ENCODE measurements at regions not wholly inside any gene's neighbourhood (a gene's known extent, or its start where the extent isn't known, plus 50 kb on each side); places are given as distances from the start of the nearest gene placed in this dataset.

GRCh38 chr10:130423455-130424305 is 287.5 kb downstream of the GLRX3 start:
- Histone ChIP-seq H3K36me3 (no peaks in the 10 kb centered on the region), H3K4me3 (no peak overlapping the region), H3K9me3 (no peaks in the 10 kb centered on the region), H3K27me3 (no peaks in the 10 kb centered on the region), H3K4me1 (no peaks in the 10 kb centered on the region), H3K27ac (no peak overlapping the region)
- intact Hi-C loops (cut with DNase I) = no loop called here
- TF ChIP-seq CTCF (IDR thresholded peaks at IDR 0.05) = no peak
- DNase-seq (ENCODE audit: low spot score in 2 of 2) = no peak

- DNase-seq (ENCODE audit: low spot score in 2 of 2) = no peak
- no peak overlapping the region for H3K27ac ChIP-seq
- TF ChIP-seq CTCF (IDR thresholded peaks at IDR 0.05) = no peak
- no peaks in the 10 kb centered on the region for H3K36me3 ChIP-seq
- intact Hi-C loops (cut with DNase I) = no loop called here
- H3K27me3 ChIP-seq = no peaks in the 10 kb centered on the region
- H3K4me3 ChIP-seq = no peak overlapping the region
- H3K4me1 ChIP-seq = no peaks in the 10 kb centered on the region
- H3K9me3 ChIP-seq = no peaks in the 10 kb centered on the region
Observed at GRCh38 chr10:130424418-130424817, 288.2 kb downstream of the GLRX3 start.

GRCh38 chr10:130425169-130425568 is 289.0 kb downstream of the GLRX3 start:
- no peaks in the 10 kb centered on the region for H3K27me3 ChIP-seq
- intact Hi-C loops (cut with DNase I) = no loop called here
- DNase-seq (ENCODE audit: low spot score in 2 of 2) = no peak
- no peak overlapping the region for H3K27ac ChIP-seq
- no peak for TF ChIP-seq CTCF (IDR thresholded peaks at IDR 0.05)
- no peaks in the 10 kb centered on the region for H3K9me3 ChIP-seq
- no peaks in the 10 kb centered on the region for H3K4me1 ChIP-seq
- H3K4me3 ChIP-seq = no peak overlapping the region
- no peaks in the 10 kb centered on the region for H3K36me3 ChIP-seq

GRCh38 chr10:130425881-130426435 is 289.8 kb downstream of the GLRX3 start:
- Histone ChIP-seq H3K27me3 (no peaks in the 10 kb centered on the region), H3K4me1 (no peaks in the 10 kb centered on the region), H3K4me3 (no peak overlapping the region), H3K36me3 (no peaks in the 10 kb centered on the region), H3K9me3 (no peaks in the 10 kb centered on the region), H3K27ac (no peak overlapping the region)
- intact Hi-C loops (cut with DNase I) = no loop called here
- peak in 1 of 2 donors; percentile 8 for DNase-seq (ENCODE audit: low spot score in 2 of 2)
- TF ChIP-seq CTCF (IDR thresholded peaks at IDR 0.05) = no peak

- no peaks in the 10 kb centered on the region for H3K27me3 ChIP-seq
- H3K27ac ChIP-seq = no peak overlapping the region
- H3K4me3 ChIP-seq = no peak overlapping the region
- H3K36me3 ChIP-seq = no peaks in the 10 kb centered on the region
- H3K4me1 ChIP-seq = no peaks in the 10 kb centered on the region
- DNase-seq (ENCODE audit: low spot score in 2 of 2) = no peak
- no peaks in the 10 kb centered on the region for H3K9me3 ChIP-seq
- intact Hi-C loops (cut with DNase I) = no loop called here
- no peak for TF ChIP-seq CTCF (IDR thresholded peaks at IDR 0.05)
Observed at GRCh38 chr10:130427216-130427722, 291.1 kb downstream of the GLRX3 start.

Data from ascending aorta (tissue), 2 donors.